ENCODE measurements at regions not wholly inside any gene's neighbourhood (a gene's known extent, or its start where the extent isn't known, plus 50 kb on each side); places are given as distances from the start of the nearest gene placed in this dataset.

GRCh38 chr15:53197426-53197839, 407.3 kb upstream of the ONECUT1 start:
- peak; percentile 28 to 77 (median 42) for TF ChIP-seq CTCF (IDR thresholded peaks at IDR 0.05)
- no peak for TF ChIP-seq POLR2A (IDR thresholded peaks at IDR 0.05)
- no peak for TF ChIP-seq EP300 (IDR thresholded peaks at IDR 0.05)

All from gastroesophageal sphincter (tissue), 3 donors.